ENCODE measurements at regions not wholly inside any gene's neighbourhood (a gene's known extent, or its start where the extent isn't known, plus 50 kb on each side); places are given as distances from the start of the nearest gene placed in this dataset.

DNA sequence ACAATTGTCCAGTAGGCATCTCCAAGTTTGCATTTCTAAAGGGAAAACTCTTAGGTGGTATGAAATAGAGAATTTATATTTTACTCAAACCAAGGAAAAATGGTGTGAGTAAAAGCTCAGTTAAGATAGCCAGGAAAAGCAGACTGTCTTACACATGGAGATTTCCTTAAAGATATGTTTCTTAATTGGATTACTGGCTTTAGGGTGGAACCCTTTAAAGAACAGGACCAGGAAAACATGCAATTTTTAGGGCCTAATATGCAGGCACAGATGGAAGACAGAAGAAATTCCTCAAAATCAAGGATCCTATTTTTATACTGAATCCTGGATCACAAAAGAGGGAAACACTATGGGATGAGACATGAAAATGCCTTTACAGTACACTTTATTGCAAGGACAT lies 100.3 kb upstream of the PCDH17 start:
- Histone ChIP-seq H3K27ac (no peak overlapping the region), H3K4me3 (no peak overlapping the region), H3K9me3 (replicated peaks) (no peaks in the 10 kb centered on the region), H3K4me1 (no peaks in the 10 kb centered on the region), H3K36me3 (no peaks in the 10 kb centered on the region), H3K27me3 (no peaks in the 10 kb centered on the region)
- no peak for DNase-seq

DNA sequence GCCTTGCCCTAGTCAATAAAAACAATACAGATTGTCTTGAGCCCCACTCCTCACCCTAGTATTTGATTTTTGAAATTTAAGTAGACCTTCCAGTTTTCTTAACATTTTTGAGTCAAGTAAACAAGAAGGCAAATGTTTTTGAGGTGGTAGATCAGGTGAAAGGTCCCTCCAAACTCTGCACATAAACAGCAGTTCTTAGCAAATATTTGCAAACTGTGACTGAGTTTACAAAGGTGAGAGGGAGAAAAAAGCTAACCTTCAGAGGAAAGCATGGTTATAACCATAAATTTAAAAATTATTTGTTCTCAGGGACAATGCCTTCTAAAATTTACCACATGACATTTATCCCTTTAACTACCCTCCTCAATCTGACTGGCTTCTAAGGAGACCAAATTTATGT lies 84.6 kb upstream of the PCDH17 start:
- H3K4me1 ChIP-seq, result no peaks in the 10 kb centered on the region
- H3K36me3 ChIP-seq, result no peaks in the 10 kb centered on the region
- H3K4me3 ChIP-seq, result no peak overlapping the region
- no peaks in the 10 kb centered on the region for H3K27me3 ChIP-seq
- no peaks in the 10 kb centered on the region for H3K9me3 ChIP-seq (replicated peaks)
- H3K27ac ChIP-seq, result no peak overlapping the region
- no peak for DNase-seq

DNA sequence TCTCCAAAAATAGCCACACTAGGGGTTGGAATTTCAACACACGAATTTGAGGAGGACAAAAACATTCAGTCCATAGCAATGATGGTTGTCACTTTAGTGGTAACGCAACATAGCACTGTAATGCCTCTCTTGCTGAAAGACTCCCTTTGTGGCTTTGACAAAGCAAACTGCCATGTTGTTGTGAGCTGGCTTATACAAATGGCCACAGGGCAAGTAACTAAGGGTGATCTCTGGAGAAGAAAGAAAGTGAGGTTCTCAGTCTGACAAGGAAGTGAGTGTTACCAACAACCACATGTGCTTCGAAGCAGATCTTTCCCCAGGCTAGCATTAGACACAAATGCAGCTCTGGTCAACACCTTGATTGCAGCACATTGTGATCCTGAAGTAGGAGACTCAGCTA lies 79.1 kb upstream of the PCDH17 start:
- no peak for DNase-seq
- Histone ChIP-seq H3K27ac (no peak overlapping the region), H3K36me3 (no peaks in the 10 kb centered on the region), H3K4me3 (no peak overlapping the region), H3K27me3 (no peaks in the 10 kb centered on the region), H3K9me3 (replicated peaks) (no peaks in the 10 kb centered on the region), H3K4me1 (no peaks in the 10 kb centered on the region)

DNA sequence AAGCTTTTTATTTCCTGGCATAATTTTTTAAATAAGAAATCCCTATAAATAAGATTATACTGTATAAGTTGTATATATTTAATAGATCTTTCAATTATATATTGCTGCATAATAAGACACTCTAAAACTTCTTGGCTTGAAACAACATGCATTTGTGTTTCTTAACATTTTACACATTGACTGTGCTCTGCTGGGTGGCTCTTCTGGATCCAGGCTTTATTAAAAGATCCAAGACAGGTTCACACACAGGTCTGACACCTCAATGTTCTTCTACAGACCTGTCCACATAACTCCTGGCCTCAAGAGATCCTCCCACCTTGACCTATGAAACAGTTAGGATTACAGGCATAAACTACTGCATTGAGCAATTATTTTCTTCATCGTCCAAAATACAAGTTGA lies 77.6 kb upstream of the PCDH17 start:
- no peaks in the 10 kb centered on the region for H3K36me3 ChIP-seq
- H3K27ac ChIP-seq, result no peak overlapping the region
- no peak overlapping the region for H3K4me3 ChIP-seq
- no peaks in the 10 kb centered on the region for H3K4me1 ChIP-seq
- no peak for DNase-seq
- no peaks in the 10 kb centered on the region for H3K9me3 ChIP-seq (replicated peaks)
- no peaks in the 10 kb centered on the region for H3K27me3 ChIP-seq

DNA sequence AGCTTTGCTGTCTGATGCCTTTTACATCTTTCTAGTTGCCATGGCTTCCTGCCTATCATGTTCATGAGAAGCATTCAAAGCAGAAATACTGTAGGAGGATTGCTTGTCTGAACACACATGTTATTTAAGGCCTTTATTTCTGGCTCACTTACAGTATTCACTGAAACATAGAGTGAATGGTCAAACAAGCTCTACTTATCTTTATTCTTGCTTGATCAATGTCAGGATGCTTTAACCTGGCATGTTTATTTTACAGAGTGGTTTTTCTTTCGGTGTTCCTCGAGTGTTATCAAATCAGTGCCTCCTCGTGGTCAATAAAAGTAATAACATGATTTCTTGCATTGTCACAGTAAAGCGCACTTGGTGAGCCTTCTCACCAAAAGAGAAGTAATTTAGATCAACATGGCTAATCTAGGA lies 73.5 kb upstream of the PCDH17 start:
- H3K27ac ChIP-seq, result no peak overlapping the region
- no peaks in the 10 kb centered on the region for H3K36me3 ChIP-seq
- peak in 1 of 2 experiments; percentile 40 for DNase-seq
- no peaks in the 10 kb centered on the region for H3K4me1 ChIP-seq
- H3K9me3 ChIP-seq (replicated peaks), result no peaks in the 10 kb centered on the region
- H3K4me3 ChIP-seq, result no peak overlapping the region
- H3K27me3 ChIP-seq, result no peaks in the 10 kb centered on the region

DNA sequence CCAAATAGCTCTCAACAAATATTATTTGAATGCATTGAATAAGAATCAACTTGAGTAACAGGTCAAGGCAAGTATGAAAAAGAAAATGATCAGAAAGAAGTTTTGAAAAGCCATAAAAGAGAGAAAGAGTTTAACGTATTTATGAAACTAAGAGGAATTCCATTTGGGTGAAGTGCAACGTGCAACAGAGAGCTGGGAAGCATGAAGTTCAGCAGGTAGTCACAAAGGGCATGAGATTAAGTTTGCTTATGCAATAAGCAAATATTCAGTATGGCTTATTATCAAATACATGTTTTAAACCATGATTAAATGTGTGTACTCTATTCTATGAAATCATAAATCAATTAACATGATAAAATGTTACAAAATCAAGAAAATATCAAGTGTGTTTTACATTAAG lies 62.7 kb upstream of the PCDH17 start:
- H3K4me1 ChIP-seq, result peaks cover 5% of the 10 kb centered on the region
- no peak overlapping the region for H3K27ac ChIP-seq
- H3K27me3 ChIP-seq, result no peaks in the 10 kb centered on the region
- H3K36me3 ChIP-seq, result no peaks in the 10 kb centered on the region
- no peaks in the 10 kb centered on the region for H3K9me3 ChIP-seq (replicated peaks)
- no peak for DNase-seq
- H3K4me3 ChIP-seq, result no peak overlapping the region

DNA sequence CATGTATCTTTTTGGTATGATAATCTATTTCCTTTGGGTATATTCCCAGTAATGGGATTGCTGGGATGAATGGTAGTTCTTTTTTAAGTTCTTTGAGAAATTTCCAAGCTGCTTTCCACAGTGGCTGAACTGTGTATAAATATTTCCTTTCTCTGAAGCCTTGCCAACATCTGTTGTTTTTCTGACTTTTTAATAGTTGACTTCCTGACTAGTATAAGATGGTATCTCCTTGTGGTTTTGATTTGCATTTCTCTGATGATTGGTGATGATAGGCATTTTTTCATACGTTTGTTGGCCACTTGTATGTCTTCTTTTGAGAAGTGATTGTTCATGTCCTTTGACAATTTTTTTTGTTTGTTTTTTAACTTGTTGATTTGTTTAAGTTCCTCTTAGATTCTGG lies 61.6 kb upstream of the PCDH17 start:
- Histone ChIP-seq H3K9me3 (replicated peaks) (no peaks in the 10 kb centered on the region), H3K27me3 (no peaks in the 10 kb centered on the region), H3K27ac (no peak overlapping the region), H3K36me3 (no peaks in the 10 kb centered on the region), H3K4me3 (no peak overlapping the region), H3K4me1 (peaks cover 5% of the 10 kb centered on the region)
- peak in 1 of 2 experiments; percentile 36 for DNase-seq
